Caco-2 (cell line): ENCODE measurements at regions not wholly inside any gene's neighbourhood (a gene's known extent, or its start where the extent isn't known, plus 50 kb on each side); places are given as distances from the start of the nearest gene placed in this dataset.

Experiments used
- BruUV-seq: library from RNA; stranded (reverse); fragments of 400-500 nt; replicated peaks from 2 replicates; lab custom pipeline; 2021; lab: Mats Ljungman, UMichigan
- CTCF ChIA-PET: fragments of 300-600 bp; sonication (Branson Sonifier 250); formaldehyde crosslinking; loops from one replicate; lab custom pipeline; 2022; ENCODE audit warnings: antibody characterized with exemption; lab: Charles Lee
- POLR2A ChIA-PET: fragments of 300-600 bp; sonication (Branson Sonifier 250); formaldehyde crosslinking; loops from one replicate; lab custom pipeline; 2022; ENCODE audit warnings: antibody characterized with exemption; lab: Charles Lee
- DNase-seq, 2 experiments: peaks; one replicate each; pipeline versions ENCODE4 v3.0.0 to v3.0.0-alpha.2; 2020 to 2022
- H3K27me3 ChIP-seq: replicated peaks from 2 replicates; pipeline ENCODE4 v1.6.0; 2011; ENCODE audit warnings: low read length; ENCODE audit not compliant: control insufficient read depth, insufficient read depth
- H3K36me3 ChIP-seq: 2 replicates; pipeline ENCODE4 v1.5.1; 2011; ENCODE audit warnings: low read length; ENCODE audit not compliant: control insufficient read depth, insufficient read depth
- H3K4me1 ChIP-seq: fragments of 250-450 bp; sonication (Bioruptor Pico); 2 replicates; pipeline ENCODE4 v1.5.1; 2020; ENCODE audit warnings: mild to moderate bottlenecking
- H3K4me3 ChIP-seq: 2 replicates; pipeline ENCODE4 v1.5.1; 2011; ENCODE audit warnings: low read depth, mild to moderate bottlenecking, control low read depth, low read length
- H3K9me3 ChIP-seq: fragments of 250-450 bp; sonication (Bioruptor Pico); 2 replicates; pipeline ENCODE4 v1.5.1; 2020; ENCODE audit warnings: mild to moderate bottlenecking, moderate library complexity
- H3K27ac Mint-ChIP-seq: one replicate; pipeline ENCODE4 v1.8.0; 2022; ENCODE audit warnings: mixed read lengths; ENCODE audit not compliant: unreplicated experiment
- H3K27me3 Mint-ChIP-seq: one replicate; pipeline ENCODE4 v1.8.0; 2022; ENCODE audit warnings: mixed read lengths; ENCODE audit not compliant: insufficient read depth, unreplicated experiment
- H3K36me3 Mint-ChIP-seq: one replicate; pipeline ENCODE4 v1.8.0; 2022; ENCODE audit warnings: mild to moderate bottlenecking, mixed read lengths; ENCODE audit not compliant: insufficient read depth, unreplicated experiment
- H3K4me1 Mint-ChIP-seq: one replicate; pipeline ENCODE4 v1.8.0; 2022; ENCODE audit warnings: low read depth, mixed read lengths; ENCODE audit not compliant: unreplicated experiment
- H3K4me3 Mint-ChIP-seq: one replicate; pipeline ENCODE4 v1.8.0; 2022; ENCODE audit warnings: mild to moderate bottlenecking, moderate library complexity, mixed read lengths; ENCODE audit not compliant: unreplicated experiment
- H3K9me3 Mint-ChIP-seq: one replicate; pipeline ENCODE4 v1.8.0; 2022; ENCODE audit warnings: mixed read lengths; ENCODE audit not compliant: unreplicated experiment
- CTCF ChIP-seq, 2 experiments: fragments of 200-600 bp in 1 of 2; IDR thresholded peaks; 1 replicate in 1 of 2; 2 replicates in 1 of 2; pipeline versions ENCODE4 v1.5.1 to v1.8.0; 2011 to 2022; ENCODE audit warnings: antibody characterized with exemption in 1 of 2, control low read depth in 1 of 2, inconsistent platforms in 1 of 2, low read depth in 1 of 2, low read length in 1 of 2, mild to moderate bottlenecking in 1 of 2, moderate library complexity in 1 of 2; ENCODE audit not compliant: insufficient read depth in 1 of 2, severe bottlenecking in 1 of 2, unreplicated experiment in 1 of 2
- intact Hi-C: fragments of 100-400 bp; cut with micrococcal nuclease; formaldehyde crosslinking; loops from one replicate; pipeline ENCODE4 v1.10.0; 2022; ENCODE audit not compliant: unreplicated experiment

- intact Hi-C loops: no loop called here
- no peaks in the 10 kb centered on the region for H3K4me1 ChIP-seq
- ChIA-PET CTCF (no interaction called here), POLR2A (no interaction called here)
- no peaks in the 10 kb centered on the region for H3K4me1 Mint-ChIP-seq
- no peak for TF ChIP-seq CTCF (IDR thresholded peaks at IDR 0.05; ENCODE audit: insufficient read depth in 1 of 2, low read depth in 1 of 2, low read length in 1 of 2, severe bottlenecking in 1 of 2, unreplicated experiment in 1 of 2)
- BruUV-seq: no TSS peak
- H3K36me3 Mint-ChIP-seq: no peaks in the 10 kb centered on the region
- H3K27me3 ChIP-seq: no peaks in the 10 kb centered on the region
- no peak for DNase-seq
- no peaks in the 10 kb centered on the region for H3K9me3 Mint-ChIP-seq
- no peaks in the 10 kb centered on the region for H3K36me3 ChIP-seq
- no peak overlapping the region for H3K4me3 Mint-ChIP-seq
- H3K27me3 Mint-ChIP-seq: no peaks in the 10 kb centered on the region
- H3K27ac Mint-ChIP-seq: no peak overlapping the region
- no peak overlapping the region for H3K4me3 ChIP-seq
- no peaks in the 10 kb centered on the region for H3K9me3 ChIP-seq
These were observed 175.8 kb downstream of the IL15 start for GRCh38 chr4:141812158-141812557.

GRCh38 chr4:141814499-141814898 is 178.1 kb downstream of the IL15 start:
- Histone ChIP-seq H3K27me3 (no peaks in the 10 kb centered on the region), H3K36me3 (no peaks in the 10 kb centered on the region), H3K9me3 (no peaks in the 10 kb centered on the region), H3K4me3 (no peak overlapping the region), H3K4me1 (no peaks in the 10 kb centered on the region)
- no peak for TF ChIP-seq CTCF (IDR thresholded peaks at IDR 0.05; ENCODE audit: insufficient read depth in 1 of 2, low read depth in 1 of 2, low read length in 1 of 2, severe bottlenecking in 1 of 2, unreplicated experiment in 1 of 2)
- H3K4me1 Mint-ChIP-seq: no peaks in the 10 kb centered on the region
- BruUV-seq: no TSS peak
- POLR2A ChIA-PET: no interaction called here
- no peak for DNase-seq
- H3K4me3 Mint-ChIP-seq: no peak overlapping the region
- no peaks in the 10 kb centered on the region for H3K27me3 Mint-ChIP-seq
- H3K9me3 Mint-ChIP-seq: no peaks in the 10 kb centered on the region
- CTCF ChIA-PET: no interaction called here
- intact Hi-C loops: no loop called here
- no peaks in the 10 kb centered on the region for H3K36me3 Mint-ChIP-seq
- no peak overlapping the region for H3K27ac Mint-ChIP-seq

- Mint-ChIP-seq H3K4me1 (no peaks in the 10 kb centered on the region), H3K27me3 (no peaks in the 10 kb centered on the region), H3K4me3 (no peak overlapping the region), H3K27ac (no peak overlapping the region), H3K36me3 (no peaks in the 10 kb centered on the region), H3K9me3 (no peaks in the 10 kb centered on the region)
- Histone ChIP-seq H3K4me3 (no peak overlapping the region), H3K36me3 (no peaks in the 10 kb centered on the region), H3K9me3 (no peaks in the 10 kb centered on the region), H3K27me3 (no peaks in the 10 kb centered on the region), H3K4me1 (no peaks in the 10 kb centered on the region)
- POLR2A ChIA-PET: no interaction called here
- intact Hi-C loops: no loop called here
- no TSS peak for BruUV-seq
- DNase-seq: no peak
- CTCF ChIA-PET: interaction anchor here (0.6 kb wide), 1 partner anchor 1049 kb away, joined by 3 read pairs; no protein-coding TSS in a partner anchor
- no peak for TF ChIP-seq CTCF (IDR thresholded peaks at IDR 0.05; ENCODE audit: insufficient read depth in 1 of 2, low read depth in 1 of 2, low read length in 1 of 2, severe bottlenecking in 1 of 2, unreplicated experiment in 1 of 2)
These were observed 179.3 kb downstream of the IL15 start for GRCh38 chr4:141815646-141816045.
